ENCODE measurements at regions not wholly inside any gene's neighbourhood (a gene's known extent, or its start where the extent isn't known, plus 50 kb on each side); places are given as distances from the start of the nearest gene placed in this dataset.

- H3K4me3 Mint-ChIP-seq = no peak overlapping the region
Measured at GRCh38 chr2:57205241-57205640, 841.4 kb upstream of the VRK2 start.

More at GRCh38 chr2:57205241-57205640, 841.4 kb upstream of the VRK2 start:
- H2BK12ac ChIP-seq (ENCODE audit: insufficient read length, low read depth, low read length) = no peak overlapping the region
- no CpG with 5 or more reads among the region's 2 CpGs for WGBS (ENCODE audit: extremely low coverage, insufficient read length, low lambda C conversion rate)
- H3K27me3 Mint-ChIP-seq (ENCODE audit: low read depth) = no peaks in the 10 kb centered on the region
- H3K79me2 ChIP-seq (ENCODE audit: insufficient read depth, low read length) = no peaks in the 10 kb centered on the region
- no peaks in the 10 kb centered on the region for H3K36me3 Mint-ChIP-seq (ENCODE audit: insufficient read depth in 1 of 3, low read depth in 3 of 3)
- H3K79me1 ChIP-seq (ENCODE audit: insufficient read depth, low read depth, low read length, poor library complexity, severe bottlenecking) = no peaks in the 10 kb centered on the region
- H3K9me3 ChIP-seq (ENCODE audit: control insufficient read depth, low read depth, low read length) = no peaks in the 10 kb centered on the region
- no peak overlapping the region for H4K91ac ChIP-seq (ENCODE audit: insufficient read length, low read depth, low read length)
- no peak overlapping the region for H3K4ac ChIP-seq (ENCODE audit: low read depth, low read length)
- no peak overlapping the region for H3K14ac ChIP-seq (ENCODE audit: insufficient read depth, low read length)
- no peaks in the 10 kb centered on the region for H4K20me1 ChIP-seq (ENCODE audit: control insufficient read depth, insufficient read depth, insufficient read length)
- H2BK120ac ChIP-seq (ENCODE audit: low read depth, low read length, poor library complexity, severe bottlenecking) = no peak overlapping the region
- no peak for TF ChIP-seq CTCF (conservative IDR thresholded peaks at IDR 0.05)
- no peak overlapping the region for H3K27ac Mint-ChIP-seq
- no peak overlapping the region for H2AFZ ChIP-seq (ENCODE audit: low read length)
- no peak for DNase-seq
- no peak overlapping the region for H3K27ac ChIP-seq (ENCODE audit: insufficient read length, low read depth, low read length)
- H3K4me1 Mint-ChIP-seq = peaks cover 0 to 8% of the 10 kb centered on the region in 2 experiments; a peak in 2 of 4 replicates
- H3K9ac ChIP-seq (ENCODE audit: extremely low read depth, insufficient read length, low read length) = no peak overlapping the region
- H4K5ac ChIP-seq (ENCODE audit: insufficient read length, low read depth, low read length) = no peak overlapping the region
- H3K18ac ChIP-seq (ENCODE audit: insufficient read length, low read depth, low read length) = no peak overlapping the region
- no peak overlapping the region for H3K56ac ChIP-seq (ENCODE audit: insufficient read length, low read depth, low read length)
- H3K27me3 ChIP-seq (ENCODE audit: insufficient read depth, low read length) = no peaks in the 10 kb centered on the region
- no peak overlapping the region for H2BK20ac ChIP-seq (ENCODE audit: low read depth, low read length, poor library complexity, severe bottlenecking)
- no peak overlapping the region for H4K8ac ChIP-seq (replicated peaks; ENCODE audit: insufficient read length, low read depth, low read length)
- no peak overlapping the region for H3T11ph ChIP-seq (ENCODE audit: low read length)
- H3K9me3 Mint-ChIP-seq = peaks cover 0 to 3% of the 10 kb centered on the region in 2 experiments; a peak in 1 of 5 replicates
- H3K23ac ChIP-seq (ENCODE audit: insufficient read length, low read depth, low read length) = no peak overlapping the region
- H3K4me1 ChIP-seq (ENCODE audit: insufficient read depth, low read length) = no peaks in the 10 kb centered on the region
- no peak overlapping the region for H3K4me2 ChIP-seq (ENCODE audit: insufficient read depth, insufficient read length, low read length)
- H3K23me2 ChIP-seq (ENCODE audit: insufficient read length, low read depth, low read length, poor library complexity, severe bottlenecking) = no peaks in the 10 kb centered on the region
- no peak overlapping the region for H2AK5ac ChIP-seq (ENCODE audit: insufficient read length, low read length)
- no peak overlapping the region for H2BK5ac ChIP-seq (ENCODE audit: insufficient read length, low read length)
- no peak overlapping the region for H2BK15ac ChIP-seq (ENCODE audit: low read depth, low read length)

Data from H9 (cell line).